IPS DF 4.7 (cell line): ENCODE measurements at regions not wholly inside any gene's neighbourhood (a gene's known extent, or its start where the extent isn't known, plus 50 kb on each side); places are given as distances from the start of the nearest gene placed in this dataset.

Experiments used
- DNase-seq: peaks from one replicate; pipeline ENCODE4 v3.0.0-alpha.2; 2013; ENCODE audit warnings: low spot score; ENCODE audit errors: extremely low read depth

DNA sequence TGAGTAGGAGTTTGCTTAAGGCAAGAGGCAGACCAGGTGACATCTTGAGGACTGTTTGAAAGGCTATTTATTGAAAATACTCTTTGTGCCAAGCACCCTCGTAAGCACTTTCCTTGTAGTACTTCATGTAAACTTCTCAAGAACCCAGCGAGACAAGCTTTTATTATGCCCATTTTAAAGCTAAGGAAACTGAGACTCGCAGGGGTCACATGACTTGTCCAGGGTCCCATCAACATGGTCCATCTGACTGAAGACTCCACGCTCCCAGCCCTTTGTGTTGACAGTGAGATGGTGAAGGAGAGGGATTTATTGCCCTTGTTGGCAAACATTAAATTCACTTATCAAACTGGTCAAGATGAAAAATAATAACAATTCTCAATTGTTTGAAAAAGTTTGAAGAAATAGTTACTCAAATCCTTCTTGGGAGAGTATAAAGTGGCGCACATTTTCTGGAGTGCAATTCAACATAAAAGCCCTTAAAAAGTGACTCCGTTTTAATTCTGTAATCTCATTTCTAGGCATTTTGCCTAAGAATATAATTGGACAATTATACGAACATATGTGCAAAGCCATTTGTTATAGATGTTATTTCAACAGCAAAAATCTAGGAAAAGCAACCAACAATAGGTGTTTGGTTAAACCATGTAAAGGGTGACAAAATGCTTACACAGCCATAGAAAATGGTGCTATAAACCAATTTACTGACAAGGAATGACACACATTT lies 270.5 kb upstream of the NCKAP5 start:
- no peak for DNase-seq

DNA sequence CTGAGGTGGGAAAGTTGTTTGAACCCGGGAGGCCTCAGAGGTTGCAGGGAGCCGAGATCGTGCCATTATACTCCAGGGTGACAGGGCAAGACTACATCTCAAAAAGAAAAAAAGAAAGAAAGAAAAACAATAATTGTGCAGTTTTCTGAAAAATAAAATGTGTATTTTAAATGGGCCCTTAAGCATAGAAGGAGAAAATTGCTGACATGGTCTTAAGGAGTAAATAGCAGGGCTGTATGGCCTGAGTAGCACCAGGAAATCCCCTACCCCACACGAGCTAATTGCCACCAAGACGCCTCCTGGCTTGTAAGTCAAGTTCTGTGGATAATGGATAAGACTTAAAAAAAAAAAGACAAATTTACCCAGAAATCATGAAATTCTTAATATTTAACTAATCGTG lies 271.4 kb upstream of the NCKAP5 start:
- DNase-seq = no peak

DNA sequence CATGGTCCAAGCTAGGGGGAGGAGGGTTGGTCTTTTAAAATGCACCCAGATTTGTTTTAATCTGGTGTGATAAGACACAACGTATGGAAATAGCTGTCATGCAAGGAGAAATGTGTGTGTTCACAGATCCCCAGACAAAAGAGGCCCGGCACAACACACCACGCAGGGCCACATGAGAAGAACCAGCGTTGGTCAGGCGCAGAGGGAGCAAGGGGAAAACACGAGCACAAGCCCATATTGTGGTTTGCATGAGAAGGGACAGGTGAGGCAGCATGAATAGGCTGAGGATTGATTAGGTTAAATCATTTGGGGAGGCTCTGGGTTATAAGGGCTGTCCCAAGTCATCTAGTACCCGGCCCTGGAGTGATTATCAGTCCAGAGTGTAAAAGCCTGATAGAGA lies 272.5 kb upstream of the NCKAP5 start:
- no peak for DNase-seq

DNA sequence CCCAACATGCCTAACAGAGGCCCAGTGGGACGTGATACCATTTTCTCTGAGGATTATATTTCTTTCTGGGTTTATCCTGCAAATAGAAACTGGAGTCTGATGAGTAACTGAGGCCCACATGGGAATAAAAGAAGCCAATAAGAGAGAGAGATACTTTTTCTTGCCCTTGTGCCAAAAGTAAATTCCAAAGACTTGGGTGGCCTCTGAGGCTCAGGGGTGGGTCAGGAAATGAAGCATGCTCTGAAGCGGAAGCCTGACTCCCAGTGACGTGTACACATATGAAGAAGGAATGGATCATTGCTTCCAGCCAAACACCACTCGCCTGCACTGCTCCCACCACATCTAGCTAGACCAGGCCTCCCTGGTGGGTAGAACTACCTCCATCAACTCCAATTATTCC lies 273.6 kb upstream of the NCKAP5 start:
- DNase-seq = no peak

DNA sequence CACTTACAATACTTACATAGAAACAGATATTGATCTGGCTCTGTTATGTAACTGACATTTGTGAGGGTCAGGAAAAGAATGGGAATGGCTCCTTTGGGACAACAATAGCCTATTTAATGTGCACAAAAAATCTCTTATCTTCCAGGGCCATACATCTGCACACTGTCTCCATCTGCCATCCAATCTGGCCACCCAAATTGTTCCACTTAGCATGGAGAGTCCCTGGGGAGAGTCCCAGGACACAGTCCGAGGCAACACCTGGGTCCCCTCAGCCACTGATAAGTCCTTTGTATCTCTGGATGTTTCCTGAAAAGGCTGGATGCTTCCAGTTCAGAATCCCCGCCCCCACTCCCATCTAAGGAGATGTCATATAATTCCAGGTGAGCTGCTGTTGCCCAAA lies 274.2 kb upstream of the NCKAP5 start:
- no peak for DNase-seq

DNA sequence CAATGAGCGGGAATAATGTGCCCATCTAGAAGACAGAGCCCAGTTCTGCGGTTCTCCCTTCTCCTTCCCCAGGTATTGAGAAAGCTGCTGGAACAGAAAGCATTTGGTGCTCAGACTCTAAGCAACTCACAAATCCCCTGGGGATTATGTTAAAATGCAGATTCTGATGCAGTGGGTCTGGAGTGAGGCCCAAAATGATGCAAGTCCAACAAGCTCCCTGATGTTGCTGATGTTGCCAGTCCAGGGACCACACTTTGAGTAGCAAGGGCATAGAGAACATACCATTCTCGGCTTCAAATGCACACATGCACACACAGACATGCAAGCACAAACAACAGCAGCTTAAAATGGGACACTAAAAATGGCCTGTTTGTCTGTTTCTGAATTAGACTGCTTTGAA lies 274.8 kb upstream of the NCKAP5 start:
- DNase-seq = no peak

DNA sequence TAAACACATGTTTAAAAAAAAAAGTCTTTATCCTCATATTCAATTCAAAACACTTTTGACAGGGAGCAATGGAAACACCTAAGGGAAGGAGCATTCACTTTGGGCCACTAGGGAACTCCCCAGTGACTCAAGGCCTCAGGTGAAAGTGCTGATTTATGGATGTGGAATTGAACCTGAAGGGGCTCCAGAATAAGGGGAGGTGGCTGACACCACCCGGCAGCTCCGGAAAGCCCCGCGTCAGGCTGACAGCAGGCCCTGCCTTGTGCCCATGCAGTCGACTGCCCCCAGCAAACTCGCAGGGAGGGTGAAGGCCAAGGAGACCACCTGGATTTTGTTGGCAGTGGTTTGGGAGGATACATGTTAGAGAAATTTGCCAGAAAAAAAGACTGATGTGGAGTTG lies 275.3 kb upstream of the NCKAP5 start:
- no peak for DNase-seq

DNA sequence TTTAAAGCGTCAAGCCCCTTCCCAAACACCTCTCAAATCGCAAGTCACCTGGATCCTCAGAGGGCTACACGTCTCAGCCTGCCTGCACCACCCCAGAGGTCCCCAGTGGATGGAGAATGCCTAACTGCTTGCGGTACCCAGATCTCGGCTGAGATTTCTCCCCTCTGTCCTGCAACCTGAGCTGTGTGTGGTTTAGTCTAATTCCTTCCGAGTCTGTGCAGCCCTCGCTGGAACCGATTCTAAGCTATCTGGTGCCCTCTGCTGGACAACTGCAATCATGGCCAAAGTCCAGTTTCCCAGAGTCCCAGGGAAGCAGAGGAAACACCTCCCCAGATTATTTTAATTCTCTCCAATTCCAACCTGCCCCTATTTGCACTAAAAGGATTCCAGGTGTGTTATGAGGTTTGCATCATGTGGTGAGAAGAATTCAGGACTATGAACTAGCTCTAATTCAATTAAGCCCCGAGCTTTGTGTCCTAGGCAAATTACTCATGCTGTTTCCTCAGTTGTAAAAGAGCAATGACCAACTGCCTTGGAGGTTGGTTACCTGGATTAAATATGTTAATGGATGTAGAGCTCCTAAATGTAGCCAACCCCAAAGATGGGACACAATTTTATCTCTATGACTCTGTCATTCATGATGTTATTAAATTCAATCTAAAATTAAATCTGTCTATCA lies 276.1 kb upstream of the NCKAP5 start:
- peak; percentile 36 for DNase-seq

DNA sequence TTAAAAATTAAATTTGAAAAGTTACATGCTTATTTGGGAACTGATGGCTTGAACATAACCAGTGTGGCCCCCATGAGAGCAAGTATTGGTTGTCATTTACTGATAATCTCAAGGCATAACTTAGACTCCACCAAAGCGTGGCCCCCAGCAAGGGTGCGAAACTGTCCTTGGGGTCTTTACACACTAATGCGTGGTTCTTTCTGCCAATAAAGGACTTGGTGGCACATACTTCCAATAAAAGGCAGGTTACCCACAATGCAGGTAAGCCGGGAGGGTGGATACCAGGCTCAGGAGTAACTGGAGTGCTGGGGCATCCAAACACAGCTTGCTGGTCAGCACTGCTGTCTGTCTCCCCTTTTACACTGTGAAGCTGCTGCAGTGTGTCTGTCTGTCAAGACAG lies 278.2 kb upstream of the NCKAP5 start:
- DNase-seq = no peak

DNA sequence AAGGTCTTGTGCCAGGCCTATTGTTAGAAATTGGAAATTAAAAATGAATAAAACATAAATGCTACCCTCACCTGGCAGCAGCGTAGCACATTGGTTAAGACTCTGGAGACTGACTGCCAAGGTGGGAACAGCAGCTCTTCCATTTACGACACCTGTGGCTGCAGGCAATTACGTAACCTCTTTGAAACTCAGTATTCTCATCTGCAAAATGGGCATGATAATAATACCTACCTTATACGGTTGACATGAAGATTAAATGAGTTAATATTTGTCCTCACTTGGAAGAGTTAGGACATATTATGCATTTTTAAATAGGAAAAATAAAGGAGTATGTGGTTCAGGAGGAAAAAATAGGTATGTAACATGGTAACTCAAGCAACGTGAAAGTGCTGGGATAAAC lies 279.3 kb upstream of the NCKAP5 start:
- DNase-seq = no peak

DNA sequence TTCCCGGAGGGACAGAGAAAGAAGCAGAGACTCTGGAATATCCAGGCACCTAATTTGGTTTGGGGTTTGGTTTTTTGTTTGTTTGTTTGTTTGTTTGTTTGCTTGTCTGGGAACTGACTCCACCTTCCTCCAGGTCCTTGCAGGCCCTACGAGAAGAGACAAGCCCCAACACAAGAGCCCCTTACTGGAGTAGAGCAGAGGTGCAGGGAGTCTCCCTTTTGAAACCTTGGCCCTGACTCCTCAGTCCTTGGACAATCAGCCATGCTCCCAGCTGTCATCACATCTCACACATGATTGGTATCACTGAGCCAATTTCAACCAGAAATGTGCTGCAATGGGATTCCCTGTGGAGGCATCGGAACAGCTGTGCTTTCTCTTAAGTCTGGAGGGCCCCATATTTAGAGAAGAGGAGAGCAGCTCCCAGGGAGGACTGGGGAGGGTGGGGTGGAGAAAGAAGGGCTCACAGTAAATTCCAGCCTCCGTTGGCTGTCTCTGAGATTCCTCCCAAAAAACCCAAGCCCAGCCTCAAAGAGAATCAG lies 279.9 kb upstream of the NCKAP5 start:
- DNase-seq = no peak

DNA sequence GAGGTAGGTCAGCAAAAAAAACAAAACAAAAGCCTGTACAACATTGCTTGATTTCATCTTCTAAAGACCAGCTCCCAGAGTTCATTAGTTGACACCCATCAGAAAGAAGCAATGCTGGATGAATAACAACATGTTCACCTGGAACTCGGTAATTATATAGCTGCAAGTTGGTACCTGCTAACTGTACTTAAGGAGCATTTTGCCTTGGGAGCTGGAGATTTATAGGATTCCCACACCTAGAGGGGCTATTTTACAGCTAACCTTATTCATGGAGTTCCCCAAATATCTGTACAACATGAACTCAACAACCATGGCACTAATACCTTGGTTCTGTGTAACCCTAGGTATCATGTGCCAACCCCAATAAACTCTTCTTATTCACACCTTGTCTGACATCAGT lies 281.1 kb upstream of the NCKAP5 start:
- no peak for DNase-seq

DNA sequence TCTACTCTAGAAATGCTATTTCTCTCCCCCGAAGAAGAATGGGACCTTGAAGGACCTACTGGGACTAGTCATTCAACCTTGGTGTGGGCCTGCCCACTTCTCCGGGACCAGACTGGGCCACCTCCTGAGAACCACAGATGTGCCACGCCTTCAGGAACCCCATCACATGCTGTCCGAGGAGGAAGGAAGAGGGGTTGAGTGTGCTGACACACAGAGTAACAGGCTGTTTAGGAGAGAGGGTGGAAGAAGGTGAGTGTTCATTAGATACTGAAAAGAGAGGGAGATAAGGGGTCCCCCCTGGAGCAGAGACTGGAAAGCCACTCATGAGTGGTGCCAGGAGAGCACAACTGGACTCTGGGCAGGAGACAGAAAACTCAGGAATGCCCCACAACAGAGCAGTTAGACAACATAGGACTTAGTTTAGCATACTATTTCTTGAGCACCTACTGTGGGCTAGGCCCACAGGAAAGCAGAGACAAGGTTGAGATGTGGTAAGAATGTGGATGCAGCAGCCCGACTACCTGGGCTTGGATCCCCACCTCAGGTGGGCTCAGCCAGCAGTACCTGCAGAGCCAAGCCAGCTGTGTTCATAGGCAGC lies 286.4 kb upstream of the NCKAP5 start:
- no peak for DNase-seq

DNA sequence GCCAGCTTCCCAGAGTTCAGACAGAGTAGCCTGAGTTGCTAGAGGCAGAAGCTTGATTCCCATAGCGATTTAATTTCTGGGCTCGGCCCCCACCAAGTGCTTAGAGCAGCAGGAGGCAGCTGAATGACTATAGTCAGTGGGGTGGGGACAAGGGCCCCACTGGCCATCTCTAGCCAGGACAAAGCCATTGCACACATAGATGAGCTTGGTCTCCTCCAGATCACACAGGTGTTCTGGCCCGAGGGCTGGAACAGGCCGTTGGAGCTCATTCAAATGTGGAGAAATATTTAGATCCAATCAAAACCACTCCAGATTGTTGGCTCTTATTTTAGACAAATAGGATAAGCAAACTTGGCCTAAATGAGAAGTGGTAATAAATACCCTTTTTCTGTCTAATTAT lies 287.3 kb upstream of the NCKAP5 start:
- DNase-seq = no peak

DNA sequence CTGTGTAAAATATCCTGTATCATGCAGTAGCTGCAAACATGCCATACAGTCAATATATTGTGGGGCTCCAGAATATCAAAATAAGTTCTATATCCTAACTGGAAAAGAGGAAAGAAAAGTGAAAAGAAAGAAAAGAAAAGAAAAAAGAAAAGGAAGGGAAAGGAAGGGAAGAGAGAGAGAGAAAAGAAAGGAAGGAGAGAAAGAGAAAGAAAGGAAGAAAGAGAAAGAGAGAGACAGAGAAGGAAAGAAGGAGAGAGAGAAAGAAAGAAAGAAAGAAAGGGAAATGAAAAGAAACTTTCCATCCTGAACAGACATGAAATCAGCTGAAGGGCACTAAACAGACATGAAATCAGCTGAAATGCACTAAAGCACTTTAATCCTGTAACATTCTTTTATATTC lies 288.4 kb upstream of the NCKAP5 start:
- no peak for DNase-seq

DNA sequence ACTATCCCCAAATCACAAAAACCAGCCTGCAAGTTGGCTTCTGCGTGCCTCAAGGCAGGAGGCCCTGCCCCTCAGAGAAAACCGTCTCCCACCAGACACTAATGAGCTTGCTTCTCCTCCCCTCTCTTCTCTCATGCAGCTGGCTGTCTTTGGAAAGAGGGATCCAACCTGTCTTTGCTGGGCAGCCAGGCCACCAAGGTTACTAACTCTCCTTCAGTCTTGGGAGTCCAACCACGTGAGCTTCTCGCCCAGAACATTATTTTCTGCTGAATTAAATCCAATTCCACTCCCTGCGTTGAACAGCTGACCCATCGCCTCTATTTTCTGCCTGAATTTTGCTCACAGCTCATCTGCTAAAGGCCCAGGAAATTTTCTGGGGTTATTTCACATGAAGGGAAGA lies 291.3 kb upstream of the NCKAP5 start:
- no peak for DNase-seq

DNA sequence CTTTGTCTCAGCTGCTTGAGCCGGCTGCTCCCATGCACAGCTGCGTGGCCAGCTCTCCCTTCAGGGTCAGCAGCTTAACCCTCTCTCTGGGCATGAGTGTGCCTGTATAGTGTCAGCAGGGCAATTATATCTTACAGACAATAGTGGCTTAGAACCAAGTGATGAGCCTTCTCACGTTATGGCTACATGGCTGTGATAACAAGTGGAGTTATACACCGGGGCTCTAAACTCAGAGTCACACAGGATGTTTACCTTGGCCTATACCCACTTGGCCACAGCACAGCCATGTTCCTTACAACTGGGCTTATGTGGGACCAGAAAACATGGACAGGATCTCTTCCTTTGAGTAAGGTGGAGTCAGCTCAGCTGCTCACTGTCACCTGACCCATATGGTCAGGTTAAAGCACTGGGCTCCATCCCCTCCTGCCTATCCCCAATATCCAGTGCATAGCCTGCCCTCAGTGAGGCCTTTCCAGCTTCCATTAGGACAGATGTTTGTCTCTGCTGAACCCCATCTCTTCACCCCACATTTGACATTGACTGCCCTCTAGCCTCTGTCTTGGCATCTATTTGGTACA lies 294.2 kb upstream of the NCKAP5 start:
- no peak for DNase-seq

DNA sequence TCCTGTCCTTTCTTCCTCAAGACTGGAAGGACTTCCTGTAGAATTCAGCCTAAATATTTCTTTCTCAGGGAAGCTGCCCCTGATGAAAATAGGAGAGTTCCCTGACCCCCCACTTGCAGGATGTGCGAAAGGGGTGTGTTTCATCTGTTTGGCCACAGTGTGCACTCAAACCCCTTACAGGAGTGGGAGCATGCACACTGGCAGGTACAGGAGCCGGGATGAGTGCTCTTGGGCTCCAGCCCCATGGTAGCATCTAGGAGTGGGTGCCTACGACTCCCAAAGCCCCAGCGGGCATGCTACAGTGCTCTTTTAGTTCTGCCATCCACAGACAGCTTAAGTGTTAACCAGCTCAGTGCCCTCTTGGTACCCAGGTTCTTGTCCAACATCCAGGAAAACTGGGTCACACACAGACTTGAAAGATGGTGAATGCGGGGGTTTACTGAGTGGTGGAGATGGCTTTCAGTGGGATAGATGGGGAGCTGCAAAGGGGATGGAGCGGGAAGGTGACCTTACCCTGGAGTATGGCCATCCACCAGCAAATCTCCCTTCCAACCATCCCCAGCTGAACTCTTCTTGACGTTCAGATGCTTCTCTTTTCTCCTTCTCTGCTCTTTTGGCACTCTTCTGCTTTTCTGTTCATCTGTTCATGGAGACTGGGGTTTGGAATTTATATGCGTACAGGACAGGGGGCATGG lies 295.0 kb upstream of the NCKAP5 start:
- DNase-seq = no peak

DNA sequence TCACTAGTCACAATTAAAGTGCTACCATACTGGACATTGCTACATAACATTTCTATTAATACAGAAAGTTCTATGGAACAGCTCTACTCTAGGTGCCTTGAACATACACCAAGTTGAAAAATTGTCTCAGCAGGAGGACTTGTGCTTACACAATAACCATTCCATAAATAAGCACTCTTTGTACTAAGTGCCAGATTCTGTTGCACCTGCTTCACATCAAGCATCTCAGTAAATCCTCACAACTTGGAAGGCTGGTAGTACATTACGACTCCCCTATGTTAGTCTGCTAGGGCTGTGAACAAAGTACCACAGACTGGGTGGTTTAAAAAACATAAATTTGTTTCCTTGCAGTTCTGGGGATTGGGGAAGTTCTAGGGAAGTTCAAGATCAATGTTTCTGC lies 296.9 kb upstream of the NCKAP5 start:
- no peak for DNase-seq

DNA sequence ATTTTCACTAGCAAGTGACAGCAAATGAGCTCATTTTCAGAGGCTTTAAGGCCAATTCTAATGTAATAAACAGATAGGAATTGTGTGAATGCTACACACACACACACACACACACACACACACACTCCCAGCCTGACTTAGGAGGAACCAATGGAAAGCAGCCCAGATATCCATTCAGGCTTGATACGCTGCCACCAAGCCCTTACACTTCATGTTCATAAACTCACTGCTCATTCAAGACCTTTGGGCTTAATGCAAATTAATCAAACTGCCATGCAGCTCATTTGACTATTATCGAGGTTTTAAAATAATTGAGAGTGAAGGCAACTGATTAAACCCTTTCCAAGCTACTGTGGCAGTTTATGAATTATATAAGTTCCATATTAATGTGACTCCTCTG lies 298.9 kb upstream of the NCKAP5 start:
- DNase-seq = no peak

DNA sequence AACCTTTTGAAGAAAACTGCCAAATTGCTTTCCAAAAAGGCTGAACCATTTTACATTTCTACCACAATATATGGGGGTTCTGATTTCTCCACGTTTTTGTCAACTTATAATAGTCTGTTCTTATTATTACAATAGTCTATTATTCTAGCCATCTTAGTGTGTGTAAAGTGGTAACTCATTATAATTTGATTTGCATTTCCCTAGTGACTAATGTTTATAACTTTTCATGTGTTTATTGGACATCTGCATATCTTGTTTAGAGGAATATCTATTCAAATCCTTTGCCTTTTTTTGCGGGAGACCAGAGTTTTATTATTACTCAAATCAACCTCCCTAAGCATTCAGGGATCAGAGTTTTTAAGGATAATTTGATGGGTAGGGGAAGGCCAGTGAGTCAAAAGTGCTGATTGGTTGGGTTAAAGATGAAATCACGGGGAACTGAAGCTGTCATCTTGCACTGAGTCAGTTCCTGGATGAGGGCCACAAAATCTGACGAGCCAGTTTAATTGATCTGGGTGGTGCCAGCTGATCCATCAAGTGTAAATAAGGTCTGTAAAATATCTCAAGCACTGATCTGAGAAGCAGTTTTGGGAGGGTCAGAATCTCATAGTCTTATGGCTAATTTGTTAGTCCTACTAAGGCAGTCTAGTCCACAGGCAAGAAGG lies 303.4 kb upstream of the NCKAP5 start:
- DNase-seq = no peak
